HepG2 (cell line): ENCODE measurements at regions not wholly inside any gene's neighbourhood (a gene's known extent, or its start where the extent isn't known, plus 50 kb on each side); places are given as distances from the start of the nearest gene placed in this dataset.

Experiments used
- ZNF616 ChIP-seq: sonication (generic); formaldehyde crosslinking; IDR thresholded peaks from 2 replicates; pipeline ENCODE4 v1.5.0; 2020; ENCODE audit warnings: low read depth, mild to moderate bottlenecking, missing genetic modification reagents
- ZNF816 ChIP-seq: sonication (generic); formaldehyde crosslinking; IDR thresholded peaks from 2 replicates; pipeline ENCODE4 v1.8.0; 2022; ENCODE audit warnings: missing genetic modification reagents, mild to moderate bottlenecking, borderline replicate concordance

- TF ChIP-seq ZNF816 (CRISPR knock-in tag) = peak; percentile 33; the same call in 1 of the 2 replicates
- TF ChIP-seq ZNF616 (CRISPR knock-in tag) = no peak
Measured at GRCh38 chr18:69349912-69350597, 50.6 kb upstream of the DOK6 start (continued).
